HG02798 (cell line): ENCODE measurements at regions not wholly inside any gene's neighbourhood (a gene's known extent, or its start where the extent isn't known, plus 50 kb on each side); places are given as distances from the start of the nearest gene placed in this dataset.

Experiments used
- ATAC-seq: cut with Tn5 transposase; IDR thresholded peaks from one replicate; pipeline ENCODE4 v1.9.1; 2021; ENCODE audit warnings: mild to moderate bottlenecking; ENCODE audit not compliant: unreplicated experiment, poor library complexity

DNA sequence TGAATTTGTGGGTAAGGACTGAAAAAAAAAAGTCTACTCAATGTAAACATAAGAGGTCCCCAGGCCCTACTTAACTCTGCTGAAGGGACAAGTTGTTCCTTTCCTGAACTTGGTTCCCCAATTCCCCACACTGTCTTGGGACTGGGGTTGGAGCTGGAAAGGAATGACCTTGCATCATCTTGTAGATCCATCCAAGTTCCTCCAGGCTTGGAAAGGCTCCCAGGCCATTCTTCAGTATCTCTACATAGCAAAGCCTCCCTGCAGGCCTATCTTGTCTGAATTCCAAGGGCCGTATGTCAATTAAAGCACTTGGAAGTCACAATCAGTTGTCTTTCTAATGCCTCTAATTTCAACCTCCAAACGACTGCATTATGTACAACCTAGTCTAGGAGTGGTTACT lies 361.2 kb downstream of the TMEM135 start:
- no peak for ATAC-seq

DNA sequence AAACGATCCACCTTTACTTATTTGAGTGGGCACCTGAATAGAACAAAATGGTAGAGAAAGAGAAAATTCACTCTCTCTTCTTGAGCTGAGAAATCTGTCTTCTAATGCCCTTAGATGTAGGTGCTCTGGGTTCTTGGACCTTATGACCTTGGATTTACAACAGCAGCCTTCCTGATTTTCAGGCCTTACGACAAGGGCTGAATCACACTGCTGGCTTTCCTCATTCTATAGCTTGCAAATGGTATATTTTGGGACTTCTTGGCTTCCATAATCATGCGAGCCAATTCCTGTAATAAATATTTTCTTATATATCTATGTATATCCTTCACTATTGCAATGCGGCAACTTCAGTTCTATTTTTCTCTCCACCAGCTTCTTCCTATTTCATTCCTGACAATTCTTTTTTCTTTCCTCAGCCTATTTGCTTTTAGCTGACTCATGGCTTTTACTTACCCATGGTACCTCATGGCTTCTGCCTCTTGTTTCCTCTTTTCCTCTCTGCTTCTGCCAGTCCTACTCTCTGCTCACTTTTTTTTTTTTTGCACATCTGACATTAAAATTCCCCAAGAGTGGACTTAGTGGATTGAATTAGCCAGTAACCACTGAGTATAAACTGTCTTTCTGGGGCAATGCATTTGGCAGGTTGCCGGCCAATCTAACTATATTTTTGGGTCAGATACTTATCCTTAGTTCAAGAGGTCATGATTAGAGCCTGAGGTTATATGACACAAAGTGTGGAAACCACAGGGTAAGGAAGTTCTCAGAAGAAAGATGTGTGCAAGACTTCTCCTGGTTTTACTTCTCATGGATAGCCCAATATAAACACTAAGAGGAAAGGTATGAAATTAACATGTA lies 359.5 kb downstream of the TMEM135 start:
- ATAC-seq: no peak

GRCh38 chr11:87394924-87395323 lies 357.2 kb downstream of the TMEM135 start:
- ATAC-seq: no peak

DNA sequence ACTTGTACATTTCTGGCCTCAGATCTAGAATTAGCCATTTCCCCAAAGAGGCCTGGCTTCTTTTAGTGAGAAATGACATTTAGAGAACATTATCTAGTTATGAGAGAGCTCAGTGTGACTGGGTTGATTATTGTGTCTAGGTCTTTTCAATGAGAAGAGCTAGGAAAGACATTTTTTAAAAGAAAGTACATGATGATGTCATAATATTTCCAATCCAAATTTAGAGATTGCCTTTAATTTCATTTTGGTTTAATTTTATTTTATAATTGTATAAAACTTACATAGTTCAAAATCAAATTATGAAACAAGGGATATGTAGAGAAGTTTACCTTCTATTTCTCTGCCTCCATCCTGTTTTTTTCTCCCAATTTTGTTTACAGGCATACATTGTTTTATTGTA lies 354.9 kb downstream of the TMEM135 start:
- ATAC-seq: no peak

DNA sequence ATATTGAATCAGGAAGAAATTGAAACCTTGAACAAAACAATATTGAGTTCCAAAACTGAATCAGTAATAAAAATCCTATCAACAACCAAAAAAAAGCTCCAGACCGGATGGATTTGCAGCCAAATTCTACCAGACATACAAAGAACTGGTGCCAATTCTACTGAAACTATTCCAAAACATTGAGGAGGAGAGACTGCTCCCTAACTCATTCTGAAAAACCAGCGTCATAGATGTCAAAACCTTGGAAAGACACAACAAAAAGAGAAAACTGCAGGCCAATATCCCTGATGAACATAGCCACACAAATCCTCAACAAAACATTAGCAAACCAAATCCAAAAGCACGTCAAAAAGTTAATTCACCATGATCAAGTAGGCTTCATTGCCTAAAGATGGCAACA lies 353.8 kb downstream of the TMEM135 start:
- no peak for ATAC-seq

- ATAC-seq: no peak
These were observed 346.5 kb downstream of the TMEM135 start for GRCh38 chr11:87384078-87384729.

- no peak for ATAC-seq
These were observed 336.5 kb downstream of the TMEM135 start for GRCh38 chr11:87374038-87374807.
